Adrenal gland (tissue), 9 donors: ENCODE measurements at regions not wholly inside any gene's neighbourhood (a gene's known extent, or its start where the extent isn't known, plus 50 kb on each side); places are given as distances from the start of the nearest gene placed in this dataset.

Experiments used
- DNase-seq, 7 donors: peaks; one replicate each; pipeline ENCODE4 v3.0.0-alpha.2; 2019 to 2020
- H3K27ac ChIP-seq, 5 donors: fragments of 200-600 bp; sonication (generic) in 4 of 5; 1 replicate in 3 of 5; 2 replicates in 2 of 5; pipeline versions ENCODE4 v1.5.1 to v1.8.0; 2016 to 2020; ENCODE audit warnings: mild to moderate bottlenecking in 1 of 5
- H3K27me3 ChIP-seq: fragments of 200-600 bp; 2 replicates; pipeline ENCODE4 v1.8.0; 2021
- H3K36me3 ChIP-seq, 2 donors: fragments of 200-600 bp; replicated peaks in 1 of 2; 1 replicate in 1 of 2; 2 replicates in 1 of 2; pipeline versions ENCODE4 v1.5.1 to v1.8.0; 2018 to 2022
- H3K4me1 ChIP-seq, 2 donors: fragments of 200-600 bp; replicated peaks in 1 of 2; 1 replicate in 1 of 2; 2 replicates in 1 of 2; pipeline versions ENCODE4 v1.5.1 to v1.8.0; 2018 to 2021
- H3K4me3 ChIP-seq, 4 donors: fragments of 200-600 bp; sonication (generic) in 3 of 4; one replicate each; pipeline ENCODE4 v1.5.1; 2016 to 2018
- H3K9me3 ChIP-seq, 3 donors: fragments of 200-600 bp; sonication (generic) in 1 of 3; replicated peaks in 1 of 3; 1 replicate in 2 of 3; 2 replicates in 1 of 3; pipeline versions ENCODE4 v1.5.1 to v1.8.0; 2016 to 2021
- POLR2A ChIP-seq, 2 donors: fragments of 450-650 bp; IDR thresholded peaks; one replicate each; pipeline ENCODE4 v1.6.1; 2017; ENCODE audit warnings: antibody characterized with exemption in 2 of 2, mild to moderate bottlenecking in 2 of 2, moderate library complexity in 1 of 2
- WGBS, 4 donors: extraction: QIAGEN DNeasy Blood & Tissue Kit in 2 of 4; methylation state at CpG; one replicate each; pipeline versions ENCODE4 v1.1.5 to v1.1.7; 2013 to 2017; 5-methylcytosine and 5-hydroxymethylcytosine counted together
- intact Hi-C, 2 donors: fragments of 100-400 bp; cut with DNase I; formaldehyde crosslinking; loops; one replicate each; pipeline versions ENCODE4 v1.14.1 to v1.15.0; 2022 to 2023
- TF ChIP-seq, protein P1 (sequence below), 6 experiments: fragments of 450-650 bp in 4 of 6; fragments of 200-600 bp in 2 of 6; sonication (generic) in 1 of 6; IDR thresholded peaks; 1 replicate in 5 of 6; 2 replicates in 1 of 6; pipeline versions ENCODE4 v1.5.1 to v1.8.0; 2016 to 2021; ENCODE audit warnings: antibody characterized with exemption in 6 of 6, mild to moderate bottlenecking in 2 of 6, moderate library complexity in 1 of 6
- donor health status: healthy with polysubstance abuse.
- donor health status: Bipolar disorder and iron deficiency.
- donor health status: DM: yes; HTN: yes; CAD: no.
- donor health status: DM: no; HTN: no; CAD: no.
- donor health status: DM: no; HTN: no; CAD: no.

DNA sequence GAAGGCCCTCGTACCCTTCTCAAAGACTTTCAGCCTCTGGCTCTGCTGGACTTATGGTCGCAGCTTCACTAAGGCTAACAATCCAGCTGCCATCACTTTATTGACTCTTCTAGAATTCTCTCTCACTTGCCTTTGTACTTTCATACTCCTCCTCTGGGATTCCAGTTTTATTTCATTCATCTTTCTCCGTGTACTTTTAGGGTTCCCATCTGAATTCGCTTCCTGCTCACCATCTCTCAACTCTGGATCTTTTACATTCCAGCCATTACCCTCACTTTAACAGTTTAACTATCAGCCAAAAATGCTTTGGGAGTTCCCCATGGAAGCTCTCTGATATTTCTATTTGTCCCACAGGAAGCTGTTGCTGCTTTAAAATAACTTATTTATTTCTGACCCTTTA is 149.3 kb upstream of the KL start:
- H3K27ac ChIP-seq: no peak overlapping the region
- TF ChIP-seq, protein P1, sequence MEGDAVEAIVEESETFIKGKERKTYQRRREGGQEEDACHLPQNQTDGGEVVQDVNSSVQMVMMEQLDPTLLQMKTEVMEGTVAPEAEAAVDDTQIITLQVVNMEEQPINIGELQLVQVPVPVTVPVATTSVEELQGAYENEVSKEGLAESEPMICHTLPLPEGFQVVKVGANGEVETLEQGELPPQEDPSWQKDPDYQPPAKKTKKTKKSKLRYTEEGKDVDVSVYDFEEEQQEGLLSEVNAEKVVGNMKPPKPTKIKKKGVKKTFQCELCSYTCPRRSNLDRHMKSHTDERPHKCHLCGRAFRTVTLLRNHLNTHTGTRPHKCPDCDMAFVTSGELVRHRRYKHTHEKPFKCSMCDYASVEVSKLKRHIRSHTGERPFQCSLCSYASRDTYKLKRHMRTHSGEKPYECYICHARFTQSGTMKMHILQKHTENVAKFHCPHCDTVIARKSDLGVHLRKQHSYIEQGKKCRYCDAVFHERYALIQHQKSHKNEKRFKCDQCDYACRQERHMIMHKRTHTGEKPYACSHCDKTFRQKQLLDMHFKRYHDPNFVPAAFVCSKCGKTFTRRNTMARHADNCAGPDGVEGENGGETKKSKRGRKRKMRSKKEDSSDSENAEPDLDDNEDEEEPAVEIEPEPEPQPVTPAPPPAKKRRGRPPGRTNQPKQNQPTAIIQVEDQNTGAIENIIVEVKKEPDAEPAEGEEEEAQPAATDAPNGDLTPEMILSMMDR (IDR thresholded peaks at IDR 0.05): no peak
- TF ChIP-seq POLR2A (IDR thresholded peaks at IDR 0.05): no peak
- DNase-seq: no peak
- intact Hi-C loops: no loop called here
- no peaks in the 10 kb centered on the region for H3K4me1 ChIP-seq
- 85 to 92% (median 88%) methylated on average over 4 of the region's 4 CpGs for WGBS, 4 donors
- H3K27me3 ChIP-seq: no peaks in the 10 kb centered on the region
- no peaks in the 10 kb centered on the region for H3K36me3 ChIP-seq
- H3K9me3 ChIP-seq: no peaks in the 10 kb centered on the region
- H3K4me3 ChIP-seq: no peak overlapping the region

DNA sequence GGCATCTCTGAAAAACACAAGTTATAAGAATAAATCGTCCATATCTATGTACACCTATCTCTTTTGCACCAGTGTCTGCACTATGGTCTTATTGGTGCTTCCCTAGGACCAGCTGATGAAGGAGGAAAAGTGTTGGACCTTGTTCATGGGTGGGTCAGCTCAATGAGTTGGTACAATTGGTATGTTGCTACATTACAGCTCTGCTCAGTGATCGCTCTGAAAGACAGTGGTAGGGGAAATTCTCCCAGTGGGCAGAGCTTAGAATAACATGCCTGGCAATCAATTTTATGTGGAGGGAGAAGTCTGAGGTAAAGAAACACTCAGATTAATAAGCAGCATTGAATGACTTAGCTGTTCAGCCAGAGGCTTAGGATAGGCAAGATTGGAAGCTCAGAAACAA is 138.7 kb upstream of the KL start:
- WGBS, 4 donors: 73 to 78% (median 78%) methylated on average over 2 of the region's 2 CpGs
- Histone ChIP-seq H3K4me3 (no peak overlapping the region), H3K27me3 (no peaks in the 10 kb centered on the region), H3K27ac (no peak overlapping the region), H3K9me3 (no peaks in the 10 kb centered on the region), H3K36me3 (no peaks in the 10 kb centered on the region), H3K4me1 (no peaks in the 10 kb centered on the region)
- TF ChIP-seq POLR2A (IDR thresholded peaks at IDR 0.05): no peak
- TF ChIP-seq, protein P1 (IDR thresholded peaks at IDR 0.05): no peak
- DNase-seq: no peak
- intact Hi-C loops: no loop called here

DNA sequence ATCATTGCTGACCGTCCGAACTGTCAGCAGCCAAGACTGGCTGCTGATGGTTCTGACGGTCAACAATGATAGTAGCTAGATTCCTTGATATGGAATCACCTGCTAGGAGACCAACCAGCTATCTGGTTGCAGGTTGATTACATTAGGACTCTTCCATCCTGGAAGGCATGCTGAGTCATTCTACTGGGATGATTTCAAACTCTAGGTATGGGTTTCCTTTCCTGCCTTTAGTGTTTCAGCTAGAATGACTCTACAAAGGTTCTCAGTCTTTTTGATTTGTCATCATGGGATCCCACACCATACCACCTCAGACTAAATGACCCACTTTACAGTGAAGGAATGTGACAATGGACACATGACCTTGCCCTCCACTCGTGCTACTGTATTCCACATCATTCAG is 138.1 kb upstream of the KL start:
- WGBS, 4 donors: 79 to 89% (median 81%) methylated on average over 4 of the region's 4 CpGs
- no peak overlapping the region for H3K4me3 ChIP-seq
- no peaks in the 10 kb centered on the region for H3K27me3 ChIP-seq
- no peaks in the 10 kb centered on the region for H3K36me3 ChIP-seq
- no peak for DNase-seq
- H3K27ac ChIP-seq: no peak overlapping the region
- H3K4me1 ChIP-seq: no peaks in the 10 kb centered on the region
- TF ChIP-seq, protein P1 (IDR thresholded peaks at IDR 0.05): no peak
- TF ChIP-seq POLR2A (IDR thresholded peaks at IDR 0.05): no peak
- H3K9me3 ChIP-seq: no peaks in the 10 kb centered on the region
- intact Hi-C loops: no loop called here

DNA sequence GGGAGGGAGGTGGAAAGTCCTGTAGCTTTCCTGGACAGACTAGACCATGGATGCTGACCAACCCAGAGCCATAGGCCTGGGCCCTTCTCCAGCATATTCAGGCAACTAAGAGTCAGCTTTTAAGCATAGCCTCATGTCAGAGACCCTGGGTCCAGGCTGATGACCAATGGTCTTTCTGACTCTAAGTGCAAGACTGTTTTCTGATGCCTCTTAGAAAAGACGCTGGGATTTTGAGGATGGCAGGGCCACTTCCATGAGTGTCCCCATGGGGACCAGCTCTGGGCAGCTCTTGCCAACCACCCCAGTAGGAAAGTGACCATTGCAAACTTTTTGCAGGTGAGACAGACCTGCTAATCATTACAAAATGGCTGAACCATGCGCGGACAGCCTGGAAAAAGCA is 135.6 kb upstream of the KL start:
- DNase-seq: no peak
- Histone ChIP-seq H3K9me3 (no peaks in the 10 kb centered on the region), H3K36me3 (no peaks in the 10 kb centered on the region), H3K4me1 (no peaks in the 10 kb centered on the region), H3K4me3 (no peak overlapping the region), H3K27me3 (no peaks in the 10 kb centered on the region), H3K27ac (no peak overlapping the region)
- TF ChIP-seq, protein P1 (IDR thresholded peaks at IDR 0.05): no peak
- no peak for TF ChIP-seq POLR2A (IDR thresholded peaks at IDR 0.05)
- intact Hi-C loops: no loop called here
- 83 to 96% (median 92%) methylated on average over 3 of the region's 3 CpGs for WGBS, 4 donors
